Body of pancreas (tissue), 4 donors: ENCODE measurements at regions not wholly inside any gene's neighbourhood (a gene's known extent, or its start where the extent isn't known, plus 50 kb on each side); places are given as distances from the start of the nearest gene placed in this dataset.

Source experiments
- ATAC-seq: fragments of 150-250 bp; one replicate; pipeline ENCODE4 v1.9.1; 2016
- DNase-seq, 4 donors: peaks; one replicate each; pipeline ENCODE4 v3.0.0-alpha.2; 2019
- H3K27ac ChIP-seq, 4 donors: fragments of 200-600 bp; sonication (generic); 1 replicate in 3 of 4; 2 replicates in 1 of 4; pipeline versions ENCODE4 v1.5.1 to v1.6.1; 2016 to 2019; ENCODE audit warnings: mild to moderate bottlenecking in 1 of 4, mixed read lengths in 1 of 4, moderate library complexity in 1 of 4
- H3K27me3 ChIP-seq, 2 donors: fragments of 200-600 bp; sonication (generic); one replicate each; pipeline ENCODE4 v1.6.0; 2016; ENCODE audit warnings: mild to moderate bottlenecking in 1 of 2
- H3K36me3 ChIP-seq, 2 donors: fragments of 200-600 bp; sonication (generic); replicated peaks in 1 of 2; 2 replicates each; pipeline ENCODE4 v1.5.1; 2016; ENCODE audit warnings: low read depth in 2 of 2; ENCODE audit not compliant: insufficient read depth in 1 of 2
- H3K4me1 ChIP-seq: fragments of 200-600 bp; sonication (generic); one replicate; pipeline ENCODE4 v1.6.0; 2016
- H3K4me3 ChIP-seq, 2 donors: fragments of 200-600 bp; sonication (generic); 1 replicate in 1 of 2; 2 replicates in 1 of 2; pipeline ENCODE4 v1.5.1; 2016 to 2019
- H3K9me3 ChIP-seq, 3 donors: fragments of 200-600 bp; sonication (generic); 1 replicate in 2 of 3; 2 replicates in 1 of 3; pipeline ENCODE4 v1.5.1; 2016
- POLR2A ChIP-seq, 3 donors: fragments of 450-650 bp; IDR thresholded peaks; one replicate each; pipeline ENCODE4 v1.6.1; 2016; ENCODE audit warnings: antibody characterized with exemption in 3 of 3, mild to moderate bottlenecking in 2 of 3
- WGBS, 2 donors: methylation state at CpG; one replicate each; pipeline ENCODE4 v1.1.5; 2017; 5-methylcytosine and 5-hydroxymethylcytosine counted together
- intact Hi-C: fragments of 100-400 bp; cut with DNase I; formaldehyde crosslinking; loops from one replicate; pipeline ENCODE4 v1.15.1; 2023
- TF ChIP-seq, protein P1 (sequence below), 7 experiments: fragments of 450-650 bp in 4 of 7; fragments of 200-600 bp in 3 of 7; sonication (generic) in 3 of 7; IDR thresholded peaks; one replicate each; pipeline ENCODE4 v1.5.1; 2016 to 2019; ENCODE audit warnings: antibody characterized with exemption in 7 of 7

DNA sequence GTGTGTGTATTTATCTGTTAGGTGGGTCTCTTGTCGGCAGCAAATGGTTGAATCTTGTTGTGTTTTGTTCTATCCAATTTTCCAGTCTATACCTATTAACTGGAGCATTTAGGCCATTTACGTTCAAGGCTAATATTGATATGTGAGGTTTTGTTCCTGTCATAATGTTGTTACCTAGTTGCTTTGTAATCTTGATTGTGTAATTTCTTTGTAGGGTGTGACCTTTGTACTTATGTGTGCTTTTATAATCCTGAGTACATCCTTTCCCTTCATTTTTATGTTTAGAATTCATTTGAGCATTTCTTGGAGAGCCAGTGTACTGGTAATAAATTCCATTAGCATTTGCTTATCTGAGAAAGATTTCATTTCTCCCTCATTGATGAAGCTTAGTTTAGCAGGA lies 83.0 kb upstream of the MIR17HG start:
- no peak overlapping the region for H3K27ac ChIP-seq
- no peaks in the 10 kb centered on the region for H3K36me3 ChIP-seq
- H3K4me1 ChIP-seq, result no peaks in the 10 kb centered on the region
- no peaks in the 10 kb centered on the region for H3K27me3 ChIP-seq
- H3K9me3 ChIP-seq, result no peaks in the 10 kb centered on the region
- 66 to 76% methylated on average over 2 of the region's 2 CpGs for WGBS, 2 donors
- TF ChIP-seq, protein P1, sequence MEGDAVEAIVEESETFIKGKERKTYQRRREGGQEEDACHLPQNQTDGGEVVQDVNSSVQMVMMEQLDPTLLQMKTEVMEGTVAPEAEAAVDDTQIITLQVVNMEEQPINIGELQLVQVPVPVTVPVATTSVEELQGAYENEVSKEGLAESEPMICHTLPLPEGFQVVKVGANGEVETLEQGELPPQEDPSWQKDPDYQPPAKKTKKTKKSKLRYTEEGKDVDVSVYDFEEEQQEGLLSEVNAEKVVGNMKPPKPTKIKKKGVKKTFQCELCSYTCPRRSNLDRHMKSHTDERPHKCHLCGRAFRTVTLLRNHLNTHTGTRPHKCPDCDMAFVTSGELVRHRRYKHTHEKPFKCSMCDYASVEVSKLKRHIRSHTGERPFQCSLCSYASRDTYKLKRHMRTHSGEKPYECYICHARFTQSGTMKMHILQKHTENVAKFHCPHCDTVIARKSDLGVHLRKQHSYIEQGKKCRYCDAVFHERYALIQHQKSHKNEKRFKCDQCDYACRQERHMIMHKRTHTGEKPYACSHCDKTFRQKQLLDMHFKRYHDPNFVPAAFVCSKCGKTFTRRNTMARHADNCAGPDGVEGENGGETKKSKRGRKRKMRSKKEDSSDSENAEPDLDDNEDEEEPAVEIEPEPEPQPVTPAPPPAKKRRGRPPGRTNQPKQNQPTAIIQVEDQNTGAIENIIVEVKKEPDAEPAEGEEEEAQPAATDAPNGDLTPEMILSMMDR (IDR thresholded peaks at IDR 0.05), result no peak
- TF ChIP-seq POLR2A (IDR thresholded peaks at IDR 0.05), result no peak
- DNase-seq (no peak), ATAC-seq (no peak)
- H3K4me3 ChIP-seq, result no peak overlapping the region
- intact Hi-C loops, result no loop called here

DNA sequence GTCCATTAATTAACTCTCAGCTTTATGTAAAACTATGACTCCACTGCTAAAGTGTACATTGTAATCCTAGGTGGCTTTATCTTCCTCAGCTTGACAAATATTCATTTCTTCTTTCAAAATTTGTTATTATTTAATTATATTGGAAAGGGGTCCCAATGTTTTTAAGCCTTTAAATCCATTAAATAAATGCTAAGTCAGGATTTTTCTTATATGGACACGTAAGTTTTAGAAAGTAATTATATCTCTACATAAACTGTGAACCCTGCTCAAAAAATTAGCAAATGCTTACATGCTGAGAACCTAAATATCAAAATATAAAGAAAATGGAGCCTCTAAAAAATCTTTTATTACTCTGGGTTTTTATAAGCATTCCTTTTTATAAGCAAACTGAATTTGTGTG lies 78.2 kb upstream of the MIR17HG start:
- 67 to 90% methylated on average over 1 of the region's 1 CpG for WGBS, 2 donors
- DNase-seq (no peak), ATAC-seq (no peak)
- H3K27me3 ChIP-seq, result no peaks in the 10 kb centered on the region
- intact Hi-C loops, result no loop called here
- H3K9me3 ChIP-seq, result no peaks in the 10 kb centered on the region
- no peaks in the 10 kb centered on the region for H3K36me3 ChIP-seq
- H3K4me1 ChIP-seq, result no peaks in the 10 kb centered on the region
- no peak for TF ChIP-seq POLR2A (IDR thresholded peaks at IDR 0.05)
- TF ChIP-seq, protein P1 (IDR thresholded peaks at IDR 0.05), result no peak
- H3K4me3 ChIP-seq, result no peak overlapping the region
- no peak overlapping the region for H3K27ac ChIP-seq

DNA sequence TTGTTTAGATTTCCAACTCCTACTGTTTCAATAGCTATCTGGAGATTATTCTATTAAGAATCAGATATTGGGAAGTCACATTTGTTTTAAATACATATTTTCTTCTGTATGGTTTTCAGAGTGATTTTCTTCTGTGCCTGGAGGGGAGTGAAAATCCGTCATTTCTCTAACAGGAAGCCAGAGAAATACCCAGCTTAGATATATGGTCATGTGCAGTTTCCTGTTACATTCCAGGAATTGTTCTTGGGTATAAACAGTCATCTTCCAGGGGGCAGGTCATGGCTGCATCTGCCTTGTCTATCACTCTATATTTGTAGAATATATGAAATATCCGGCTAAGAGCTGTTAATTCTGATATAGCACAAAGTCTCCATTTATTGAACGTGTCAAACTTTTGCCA lies 77.5 kb upstream of the MIR17HG start:
- ATAC-seq (no peak), DNase-seq (no peak)
- no peak overlapping the region for H3K4me3 ChIP-seq
- H3K4me1 ChIP-seq, result no peaks in the 10 kb centered on the region
- H3K27me3 ChIP-seq, result no peaks in the 10 kb centered on the region
- intact Hi-C loops, result no loop called here
- H3K36me3 ChIP-seq, result no peaks in the 10 kb centered on the region
- WGBS, 2 donors, result 20 to 21% methylated on average over 3 of the region's 3 CpGs
- no peaks in the 10 kb centered on the region for H3K9me3 ChIP-seq
- H3K27ac ChIP-seq, result no peak overlapping the region
- TF ChIP-seq, protein P1 (IDR thresholded peaks at IDR 0.05), result no peak
- TF ChIP-seq POLR2A (IDR thresholded peaks at IDR 0.05), result no peak

DNA sequence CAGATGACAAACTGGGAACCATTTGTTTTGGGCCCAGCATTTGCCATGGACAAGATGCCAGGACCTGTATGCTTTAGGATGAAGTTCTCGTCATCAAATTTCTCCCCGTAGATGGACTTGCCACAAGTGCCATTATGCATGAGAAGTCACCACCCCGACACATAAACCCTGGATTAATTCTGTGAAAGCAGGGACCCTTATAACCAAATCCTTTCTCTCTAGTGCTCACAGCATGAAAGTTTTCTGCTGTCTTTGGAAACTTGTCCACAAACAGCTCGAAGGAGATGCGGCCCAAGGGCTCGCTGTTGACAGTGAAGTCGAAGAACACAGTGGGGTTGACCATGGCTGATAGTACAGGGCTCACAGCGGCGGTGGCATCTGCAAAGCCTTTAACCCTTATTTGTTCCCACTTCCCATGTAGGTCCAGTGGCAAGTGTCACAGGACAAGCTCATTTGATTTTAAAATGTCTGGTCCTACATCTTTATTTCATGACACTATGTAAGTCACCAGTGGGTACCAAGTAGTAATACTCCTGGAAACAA lies 75.2 kb upstream of the MIR17HG start:
- no peak for DNase-seq
- no peak overlapping the region for H3K4me3 ChIP-seq
- H3K27me3 ChIP-seq, result no peaks in the 10 kb centered on the region
- no peak for ATAC-seq
- no peaks in the 10 kb centered on the region for H3K9me3 ChIP-seq
- no peaks in the 10 kb centered on the region for H3K4me1 ChIP-seq
- intact Hi-C loops, result no loop called here
- WGBS, 2 donors, result 79 to 92% methylated on average over 9 of the region's 9 CpGs
- no peak overlapping the region for H3K27ac ChIP-seq
- TF ChIP-seq, protein P1 (IDR thresholded peaks at IDR 0.05), result no peak
- no peak for TF ChIP-seq POLR2A (IDR thresholded peaks at IDR 0.05)
- no peaks in the 10 kb centered on the region for H3K36me3 ChIP-seq

DNA sequence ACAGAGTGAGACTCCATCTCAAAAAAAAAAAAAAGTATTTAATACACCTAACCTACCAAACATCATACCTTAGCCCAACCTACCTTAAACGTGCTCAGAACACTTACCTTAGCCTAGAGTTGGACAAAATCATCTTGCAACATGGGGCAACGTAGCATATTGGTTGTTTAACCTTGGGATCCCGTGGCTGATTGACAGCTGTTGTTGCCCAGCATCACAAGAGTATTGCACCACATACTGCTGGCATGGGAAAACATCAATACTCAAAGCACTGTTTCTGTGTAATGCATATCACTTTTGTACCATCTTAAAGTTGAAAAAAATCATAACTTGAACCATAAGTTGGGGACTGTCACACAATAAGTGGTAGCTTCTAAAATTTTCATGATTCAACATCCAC lies 73.8 kb upstream of the MIR17HG start:
- ATAC-seq (no peak), DNase-seq (no peak)
- WGBS, 2 donors, result 16 to 26% methylated on average over 3 of the region's 3 CpGs
- Histone ChIP-seq H3K4me3 (no peak overlapping the region), H3K36me3 (no peaks in the 10 kb centered on the region), H3K27me3 (no peaks in the 10 kb centered on the region), H3K4me1 (no peaks in the 10 kb centered on the region), H3K27ac (no peak overlapping the region), H3K9me3 (no peaks in the 10 kb centered on the region)
- intact Hi-C loops, result no loop called here
- TF ChIP-seq POLR2A (IDR thresholded peaks at IDR 0.05), result no peak
- TF ChIP-seq, protein P1 (IDR thresholded peaks at IDR 0.05), result no peak
